Activated effector memory CD4-positive, alpha-beta T cell treated with anti-CD3 and anti-CD28 coated beads, Interleukin-2, amount 50 U/mL, for 16 hours (primary cell): ENCODE measurements at regions not wholly inside any gene's neighbourhood (a gene's known extent, or its start where the extent isn't known, plus 50 kb on each side); places are given as distances from the start of the nearest gene placed in this dataset.

Experiments
- DNase-seq: peaks from one replicate; pipeline ENCODE4 v3.0.0-alpha.2; 2020

- DNase-seq: no peak
Observed at GRCh38 chr3:83251490-83251889, 1490.0 kb upstream of the GBE1 start.

GRCh38 chr3:83250613-83251012 is 1489.2 kb upstream of the GBE1 start:
- DNase-seq: no peak

GRCh38 chr3:83248454-83248853 is 1487.0 kb upstream of the GBE1 start:
- DNase-seq: no peak

- no peak for DNase-seq
Observed at GRCh38 chr3:83235180-83235814, 1473.9 kb upstream of the GBE1 start.

- no peak for DNase-seq
Observed at GRCh38 chr3:83233715-83234114, 1472.3 kb upstream of the GBE1 start.

- DNase-seq: no peak
Observed at GRCh38 chr3:83230841-83231240, 1469.4 kb upstream of the GBE1 start.

GRCh38 chr3:83230376-83230775 is 1468.9 kb upstream of the GBE1 start:
- DNase-seq: no peak

GRCh38 chr3:83226751-83227150 is 1465.3 kb upstream of the GBE1 start:
- DNase-seq: no peak

GRCh38 chr3:83224101-83224868 is 1462.8 kb upstream of the GBE1 start:
- no peak for DNase-seq

GRCh38 chr3:83218383-83219200 is 1457.1 kb upstream of the GBE1 start:
- peak; percentile 61 for DNase-seq

GRCh38 chr3:83217595-83218118 is 1456.2 kb upstream of the GBE1 start:
- peak; percentile 52 for DNase-seq

GRCh38 chr3:83216919-83217594 is 1455.6 kb upstream of the GBE1 start:
- DNase-seq: peak; percentile 44

GRCh38 chr3:83195243-83195642 is 1433.8 kb upstream of the GBE1 start:
- no peak for DNase-seq

GRCh38 chr3:83193526-83193925 is 1432.1 kb upstream of the GBE1 start:
- DNase-seq: no peak

GRCh38 chr3:83189634-83190033 is 1428.2 kb upstream of the GBE1 start:
- DNase-seq: no peak

GRCh38 chr3:83169473-83169872 is 1408.0 kb upstream of the GBE1 start:
- no peak for DNase-seq

GRCh38 chr3:83150896-83151295 is 1389.5 kb upstream of the GBE1 start:
- DNase-seq: no peak

- DNase-seq: no peak
Observed at GRCh38 chr3:83140983-83141382, 1379.5 kb upstream of the GBE1 start.

- no peak for DNase-seq
Observed at GRCh38 chr3:83131236-83131635, 1369.8 kb upstream of the GBE1 start.

GRCh38 chr3:83122774-83123350 is 1361.4 kb upstream of the GBE1 start:
- no peak for DNase-seq

- no peak for DNase-seq
Observed at GRCh38 chr3:83093222-83093572, 1331.8 kb upstream of the GBE1 start.

- DNase-seq: no peak
Observed at GRCh38 chr3:83092521-83093221, 1331.2 kb upstream of the GBE1 start.
